NB4 (cell line): ENCODE measurements at regions not wholly inside any gene's neighbourhood (a gene's known extent, or its start where the extent isn't known, plus 50 kb on each side); places are given as distances from the start of the nearest gene placed in this dataset.

Experiments used
- MYC ChIP-seq: IDR thresholded peaks from 2 replicates; pipeline ENCODE4 v1.6.1; 2011; ENCODE audit warnings: low read depth, low read length
- POLR2A ChIP-seq: IDR thresholded peaks from 2 replicates; pipeline ENCODE4 v1.6.1; 2011; ENCODE audit warnings: mild to moderate bottlenecking; ENCODE audit not compliant: insufficient read length; ENCODE audit errors: extremely low read depth
- TF ChIP-seq, protein P1 (sequence below): IDR thresholded peaks from one replicate; pipeline ENCODE4 v1.5.1; 2012; ENCODE audit warnings: low read depth, low read length
- TF ChIP-seq, protein P2 (sequence below): IDR thresholded peaks from 2 replicates; pipeline ENCODE4 v1.6.1; 2011; ENCODE audit warnings: low read depth, low read length

DNA sequence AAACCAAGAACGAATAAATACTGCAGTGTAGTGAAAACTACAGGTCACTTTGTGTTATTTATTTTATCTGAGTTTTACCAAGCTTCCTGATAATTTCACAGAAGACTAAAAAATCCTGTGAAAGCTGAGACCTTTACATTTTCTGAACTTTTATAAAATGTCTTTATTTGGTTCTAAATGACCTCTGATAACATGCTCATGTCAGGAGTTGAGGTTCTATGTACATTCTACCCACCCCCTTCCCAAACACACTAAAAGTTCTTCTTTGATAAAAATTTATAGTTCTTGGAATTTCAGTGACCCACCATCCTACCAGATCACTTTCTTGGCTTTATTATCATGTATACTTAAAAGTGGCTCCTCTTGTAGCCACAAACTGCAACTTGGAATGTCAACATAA lies 463.1 kb downstream of the PIK3C3 start:
- no peak for TF ChIP-seq POLR2A
- TF ChIP-seq, protein P1, sequence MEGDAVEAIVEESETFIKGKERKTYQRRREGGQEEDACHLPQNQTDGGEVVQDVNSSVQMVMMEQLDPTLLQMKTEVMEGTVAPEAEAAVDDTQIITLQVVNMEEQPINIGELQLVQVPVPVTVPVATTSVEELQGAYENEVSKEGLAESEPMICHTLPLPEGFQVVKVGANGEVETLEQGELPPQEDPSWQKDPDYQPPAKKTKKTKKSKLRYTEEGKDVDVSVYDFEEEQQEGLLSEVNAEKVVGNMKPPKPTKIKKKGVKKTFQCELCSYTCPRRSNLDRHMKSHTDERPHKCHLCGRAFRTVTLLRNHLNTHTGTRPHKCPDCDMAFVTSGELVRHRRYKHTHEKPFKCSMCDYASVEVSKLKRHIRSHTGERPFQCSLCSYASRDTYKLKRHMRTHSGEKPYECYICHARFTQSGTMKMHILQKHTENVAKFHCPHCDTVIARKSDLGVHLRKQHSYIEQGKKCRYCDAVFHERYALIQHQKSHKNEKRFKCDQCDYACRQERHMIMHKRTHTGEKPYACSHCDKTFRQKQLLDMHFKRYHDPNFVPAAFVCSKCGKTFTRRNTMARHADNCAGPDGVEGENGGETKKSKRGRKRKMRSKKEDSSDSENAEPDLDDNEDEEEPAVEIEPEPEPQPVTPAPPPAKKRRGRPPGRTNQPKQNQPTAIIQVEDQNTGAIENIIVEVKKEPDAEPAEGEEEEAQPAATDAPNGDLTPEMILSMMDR, result no peak
- no peak for TF ChIP-seq MYC
- TF ChIP-seq, protein P2, sequence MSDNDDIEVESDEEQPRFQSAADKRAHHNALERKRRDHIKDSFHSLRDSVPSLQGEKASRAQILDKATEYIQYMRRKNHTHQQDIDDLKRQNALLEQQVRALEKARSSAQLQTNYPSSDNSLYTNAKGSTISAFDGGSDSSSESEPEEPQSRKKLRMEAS, result no peak
